Stimulated activated CD4-positive, alpha-beta T cell treated with anti-CD3 and anti-CD28 coated beads, Interleukin-2, amount 100 ng/mL, for 24 hours (primary cell): ENCODE measurements at regions not wholly inside any gene's neighbourhood (a gene's known extent, or its start where the extent isn't known, plus 50 kb on each side); places are given as distances from the start of the nearest gene placed in this dataset.
"Not testable (repeated sequence)": the region's sequence is repeated elsewhere in the genome, so short reads cannot be mapped to it uniquely, and the experiment has no call there.

Experiments
- DNase-seq, 2 donors: peaks; one replicate each; pipeline ENCODE4 v3.0.0-alpha.2; 2020

GRCh38 chr9:2523591-2523990 lies 98.0 kb upstream of the VLDLR start:
- DNase-seq, result no peak

- no peak for DNase-seq
Measured at GRCh38 chr9:2524601-2525000, 97.0 kb upstream of the VLDLR start.

DNA sequence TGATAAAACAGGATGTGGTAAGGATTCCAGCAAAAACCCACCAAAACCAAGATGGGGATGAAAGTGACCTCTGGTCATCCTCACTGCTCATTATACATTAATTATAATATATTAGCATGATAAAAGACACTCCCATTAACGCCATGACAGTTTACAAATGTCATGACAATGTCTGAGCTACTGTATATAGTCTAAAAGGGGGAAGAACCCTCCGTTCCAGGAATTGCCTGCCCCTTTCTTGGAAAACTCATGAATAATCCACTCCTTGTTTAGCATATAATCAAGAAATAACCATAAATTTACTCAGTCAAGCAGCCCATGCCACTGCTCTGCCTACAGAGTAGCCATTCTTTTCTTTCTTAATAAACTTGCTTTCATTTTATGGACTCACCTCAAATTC lies 96.4 kb upstream of the VLDLR start:
- DNase-seq, result no peak

GRCh38 chr9:2526071-2526828 lies 95.3 kb upstream of the VLDLR start:
- no peak for DNase-seq

GRCh38 chr9:2531481-2531880 lies 90.1 kb upstream of the VLDLR start:
- no peak for DNase-seq

DNA sequence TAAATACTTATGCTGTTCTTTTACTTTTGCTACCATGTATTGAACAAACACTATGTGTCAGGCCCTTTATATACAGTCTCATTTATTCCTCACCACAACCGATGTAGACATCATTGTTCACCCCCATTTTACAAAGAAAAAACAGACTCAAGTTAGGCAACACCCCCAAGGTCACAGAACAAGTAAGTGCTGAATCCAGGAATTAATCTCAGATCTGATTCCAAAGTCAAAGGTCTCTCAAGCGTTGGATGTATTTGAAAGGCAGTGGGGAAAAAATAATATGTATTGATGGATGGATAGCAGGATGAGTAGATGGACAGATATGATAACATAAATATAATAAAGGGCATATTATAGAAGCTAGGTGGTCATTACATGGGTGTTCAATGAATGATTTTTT lies 85.1 kb upstream of the VLDLR start:
- no peak for DNase-seq

GRCh38 chr9:2545881-2546490 lies 75.6 kb upstream of the VLDLR start:
- no peak for DNase-seq

DNA sequence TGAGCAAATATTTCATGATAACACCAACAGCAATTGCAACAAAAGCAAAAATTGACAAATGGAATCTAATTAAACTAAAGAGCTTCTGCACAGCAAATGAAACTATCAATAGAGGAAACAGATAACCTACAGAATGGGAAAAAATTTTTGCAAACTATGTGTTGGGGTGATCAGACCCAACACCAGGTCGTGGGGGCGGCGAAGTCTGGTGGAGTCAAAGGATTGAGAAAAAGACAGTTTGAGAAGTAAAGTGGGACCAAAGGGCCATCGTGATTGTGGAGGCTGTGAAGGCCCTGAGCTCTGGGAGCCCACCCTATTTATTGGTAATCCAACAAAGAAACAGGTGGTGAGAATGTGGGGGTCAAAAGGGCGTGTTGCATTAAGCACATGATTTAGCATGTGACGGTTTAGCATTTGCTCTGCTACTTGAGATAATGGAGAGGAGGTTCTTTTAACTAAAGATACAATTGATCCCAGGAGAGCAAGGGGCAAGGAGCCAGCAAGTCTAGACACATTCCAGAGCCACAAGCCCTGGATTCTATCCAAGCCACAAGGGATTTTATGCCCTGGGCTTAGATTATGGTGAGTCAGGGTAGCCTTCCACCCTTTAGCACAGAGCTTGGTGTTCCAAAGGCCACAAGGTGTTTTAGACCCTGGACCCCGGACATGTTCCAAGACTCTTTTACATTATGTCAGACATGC lies 65.5 kb upstream of the VLDLR start:
- not testable (repeated sequence) for DNase-seq

GRCh38 chr9:2557693-2558092 lies 63.9 kb upstream of the VLDLR start:
- DNase-seq, result no peak

DNA sequence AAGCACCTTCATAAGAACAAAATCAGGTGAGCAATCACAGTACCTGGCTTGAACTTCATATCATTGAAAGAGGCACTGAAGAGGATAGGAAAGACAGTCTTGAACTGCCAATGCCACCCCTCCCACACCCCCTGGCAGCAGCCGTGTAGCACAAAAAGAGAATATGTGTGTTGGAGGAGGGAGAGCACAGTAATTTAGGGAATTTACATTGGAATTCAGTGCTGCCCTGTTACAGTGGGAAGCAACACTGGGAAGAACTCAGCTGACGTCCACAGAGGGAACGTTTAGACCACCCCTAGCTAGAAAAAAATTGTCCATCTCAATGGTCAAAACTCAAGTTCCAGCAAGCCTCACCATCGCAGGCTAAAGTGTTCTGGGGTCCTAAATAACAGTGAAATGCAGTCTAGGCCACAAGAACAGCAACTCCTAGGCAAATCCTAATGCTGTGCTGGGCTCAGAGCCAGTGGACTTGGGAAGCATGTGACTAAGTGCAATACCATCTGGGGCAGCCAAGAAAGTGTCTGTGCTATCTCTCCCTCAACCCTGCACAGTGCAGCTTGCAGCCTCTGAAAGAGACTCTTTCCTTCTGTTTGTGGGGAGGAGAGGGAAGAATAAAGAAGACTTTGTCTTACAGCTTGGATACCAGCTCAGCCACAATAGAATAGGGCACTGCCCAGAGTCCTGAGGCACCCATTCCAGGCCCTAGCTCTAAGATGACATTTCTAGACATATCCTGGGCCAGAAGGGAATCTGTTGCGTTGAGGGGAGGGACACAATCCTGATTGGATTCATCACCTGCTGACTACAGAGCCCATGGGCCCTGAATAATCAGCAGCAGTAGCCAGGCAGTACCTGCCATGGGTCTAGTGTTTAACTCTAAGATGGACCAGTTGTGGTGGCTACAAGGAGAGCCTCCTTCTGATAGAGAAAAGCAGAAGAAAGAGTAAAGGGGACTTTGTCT lies 62.1 kb upstream of the VLDLR start:
- no peak for DNase-seq

GRCh38 chr9:2560180-2560579 lies 61.4 kb upstream of the VLDLR start:
- no peak for DNase-seq

- no peak for DNase-seq
Measured at GRCh38 chr9:2565676-2566340, 55.8 kb upstream of the VLDLR start.

- DNase-seq, result no peak
Measured at GRCh38 chr9:2567922-2568321, 53.7 kb upstream of the VLDLR start.

- DNase-seq, result no peak
Measured at GRCh38 chr9:2568689-2569088, 52.9 kb upstream of the VLDLR start.

- peak in 1 of 2 donors; percentile 34 for DNase-seq
Measured at GRCh38 chr9:2570615-2571479, 50.7 kb upstream of the VLDLR start.
